ENCODE measurements at regions not wholly inside any gene's neighbourhood (a gene's known extent, or its start where the extent isn't known, plus 50 kb on each side); places are given as distances from the start of the nearest gene placed in this dataset.

- no peak for TF ChIP-seq CTCF (IDR thresholded peaks at IDR 0.05; ENCODE audit: insufficient read depth, low read length, missing control alignments)
- ChIA-PET CTCF (no interaction called here), POLR2A (no interaction called here)
- no peak overlapping the region for H3K4me3 ChIP-seq (ENCODE audit: low read depth, low read length)
- no peak for DNase-seq (ENCODE audit: low read depth, low spot score)
Measured at GRCh38 chr5:20619591-20619990, 631.6 kb upstream of the CDH18 start.

GRCh38 chr5:20618340-20618739 lies 630.3 kb upstream of the CDH18 start:
- no peak for DNase-seq (ENCODE audit: low read depth, low spot score)
- POLR2A ChIA-PET = no interaction called here
- no peak overlapping the region for H3K4me3 ChIP-seq (ENCODE audit: low read depth, low read length)
- CTCF ChIA-PET = no interaction called here
- no peak for TF ChIP-seq CTCF (IDR thresholded peaks at IDR 0.05; ENCODE audit: insufficient read depth, low read length, missing control alignments)

- H3K4me3 ChIP-seq (ENCODE audit: low read depth, low read length) = no peak overlapping the region
- DNase-seq (ENCODE audit: low read depth, low spot score) = no peak
- ChIA-PET POLR2A (no interaction called here), CTCF (no interaction called here)
- no peak for TF ChIP-seq CTCF (IDR thresholded peaks at IDR 0.05; ENCODE audit: insufficient read depth, low read length, missing control alignments)
Measured at GRCh38 chr5:20617841-20618240, 629.8 kb upstream of the CDH18 start.

GRCh38 chr5:20615888-20616563 lies 628.0 kb upstream of the CDH18 start:
- no peak for TF ChIP-seq CTCF (IDR thresholded peaks at IDR 0.05; ENCODE audit: insufficient read depth, low read length, missing control alignments)
- POLR2A ChIA-PET = no interaction called here
- no peak for DNase-seq (ENCODE audit: low read depth, low spot score)

GRCh38 chr5:20611620-20612019 lies 623.6 kb upstream of the CDH18 start:
- DNase-seq (ENCODE audit: low read depth, low spot score) = no peak
- ChIA-PET CTCF (no interaction called here), POLR2A (no interaction called here)
- TF ChIP-seq CTCF (IDR thresholded peaks at IDR 0.05; ENCODE audit: insufficient read depth, low read length, missing control alignments) = no peak
- no peak overlapping the region for H3K4me3 ChIP-seq (ENCODE audit: low read depth, low read length)

More at GRCh38 chr5:20615888-20616563, 628.0 kb upstream of the CDH18 start:
- CTCF ChIA-PET = no interaction called here
- no peak overlapping the region for H3K4me3 ChIP-seq (ENCODE audit: low read depth, low read length)

- POLR2A ChIA-PET = no interaction called here
- H3K4me3 ChIP-seq (ENCODE audit: low read depth, low read length) = no peak overlapping the region
- DNase-seq (ENCODE audit: low read depth, low spot score) = no peak
- CTCF ChIA-PET = no interaction called here
- TF ChIP-seq CTCF (IDR thresholded peaks at IDR 0.05; ENCODE audit: insufficient read depth, low read length, missing control alignments) = no peak
Measured at GRCh38 chr5:20610681-20611080, 622.7 kb upstream of the CDH18 start.

All from AG04449 (cell line).